K562 (cell line): ENCODE measurements at regions not wholly inside any gene's neighbourhood (a gene's known extent, or its start where the extent isn't known, plus 50 kb on each side); places are given as distances from the start of the nearest gene placed in this dataset.
A peak's percentile ranks its signal among the peaks of the same experiment; 100 is the strongest.

ENCODE experiments used
- ATAC-seq: fragments of 200-7000 bp; cut with Tn5 transposase; 3 replicates; pipeline ENCODE4 v1.9.1; 2020; ENCODE audit warnings: moderate library complexity
- BruUV-seq: library from RNA; stranded (reverse); fragments of 400-500 nt; replicated peaks from 2 replicates; lab custom pipeline; 2021; lab: Mats Ljungman, UMichigan
- CTCF ChIA-PET: fragments of 300-600 bp; formaldehyde crosslinking; extraction: SDS; loops from one replicate; lab custom pipeline; 2021; ENCODE audit warnings: low intra/inter-chr PET ratio; lab: Yijun Ruan, JAX
- POLR2A ChIA-PET: fragments of 300-600, 350-650 bp; sonication (Branson Sonifier 250); formaldehyde crosslinking; extraction: SDS; loops from one replicate; lab custom pipeline; 2021; ENCODE audit warnings: antibody characterized with exemption, inconsistent platforms; lab: Yijun Ruan, JAX
- DNase-seq, 4 experiments: peaks; one replicate each; pipeline versions ENCODE4 v3.0.0 to v3.0.0-alpha.2; 2011 to 2018; ENCODE audit warnings: low spot score in 3 of 4, mixed read lengths in 3 of 4; ENCODE audit errors: extremely low read depth in 1 of 4
- FAIRE-seq: peaks from 2 replicates; lab custom pipeline; 2011; peaks lifted over from hg19 to GRCh38; lab: Jason Lieb, UNC
- H2AFZ ChIP-seq: 2 replicates; pipeline ENCODE4 v1.6.0; 2011; ENCODE audit warnings: low read depth, low read length, control low read depth, inconsistent platforms
- H3K27ac ChIP-seq: fragments of 200-600 bp; 3 replicates; pipeline ENCODE4 v1.8.0; 2011; ENCODE audit warnings: low read depth, mild to moderate bottlenecking, control low read depth, inconsistent platforms, low read length, moderate library complexity, mixed read lengths; ENCODE audit errors: extremely low read depth
- H3K27me3 ChIP-seq, 2 experiments: fragments of 300-600 bp in 1 of 2; 2 replicates in 1 of 2; 3 replicates in 1 of 2; pipeline versions ENCODE4 v1.6.0 to v1.8.0; 2011; ENCODE audit warnings: inconsistent platforms in 2 of 2, low read length in 2 of 2, mild to moderate bottlenecking in 1 of 2, mixed read lengths in 1 of 2, moderate library complexity in 1 of 2; ENCODE audit not compliant: control insufficient read depth in 2 of 2, insufficient read depth in 2 of 2
- H3K36me3 ChIP-seq: fragments of 300-600 bp; 3 replicates; pipeline ENCODE4 v1.8.0; 2011; ENCODE audit warnings: mild to moderate bottlenecking, low read length, inconsistent platforms; ENCODE audit not compliant: control insufficient read depth, insufficient read depth
- H3K4me1 ChIP-seq, 2 experiments: fragments of 200-600 bp in 1 of 2; replicated peaks in 1 of 2; 2 replicates in 1 of 2; 3 replicates in 1 of 2; pipeline versions ENCODE4 v1.5.1 to v1.8.0; 2011; ENCODE audit warnings: inconsistent platforms in 2 of 2, low read length in 2 of 2, mild to moderate bottlenecking in 1 of 2, mixed read lengths in 1 of 2, moderate library complexity in 1 of 2; ENCODE audit not compliant: control insufficient read depth in 2 of 2, insufficient read depth in 2 of 2
- H3K4me2 ChIP-seq: 2 replicates; pipeline ENCODE4 v1.6.1; 2011; ENCODE audit warnings: low read length, control low read depth, inconsistent platforms, mixed read lengths; ENCODE audit not compliant: insufficient read depth
- H3K4me3 ChIP-seq: fragments of 200-600 bp; sonication (generic), shearing (Covaris generic); 2 replicates; pipeline ENCODE4 v1.5.1; 2016; ENCODE audit warnings: control low read depth, inconsistent platforms
- H3K79me2 ChIP-seq: fragments of 200-600 bp; 3 replicates; pipeline ENCODE4 v1.8.0; 2011; ENCODE audit warnings: low read length, inconsistent platforms; ENCODE audit not compliant: control insufficient read depth, insufficient read depth
- H3K9ac ChIP-seq, 2 experiments: 2 replicates each; pipeline versions ENCODE4 v1.6.0 to v1.6.1; 2011; ENCODE audit warnings: low read depth in 2 of 2, low read length in 2 of 2, control low read depth in 1 of 2, inconsistent platforms in 1 of 2, mild to moderate bottlenecking in 1 of 2, mixed read lengths in 1 of 2; ENCODE audit not compliant: insufficient read depth in 1 of 2
- H3K9me1 ChIP-seq: one replicate; pipeline ENCODE4 v1.6.0; 2011; ENCODE audit warnings: inconsistent platforms, mild to moderate bottlenecking, low read length, moderate library complexity; ENCODE audit not compliant: control insufficient read depth, insufficient read depth
- H3K9me3 ChIP-seq: replicated peaks from 2 replicates; pipeline ENCODE4 v1.5.1; 2011; ENCODE audit warnings: low read depth, low read length, inconsistent platforms; ENCODE audit not compliant: control insufficient read depth, insufficient read depth
- H4K20me1 ChIP-seq: replicated peaks from 2 replicates; pipeline ENCODE4 v1.6.1; 2011; ENCODE audit warnings: low read length, inconsistent platforms, mixed read lengths; ENCODE audit not compliant: control insufficient read depth, insufficient read depth
- THRAP3 ChIP-seq: fragments of 450-650 bp; IDR thresholded peaks from 2 replicates; pipeline ENCODE4 v1.6.1; 2016; ENCODE audit warnings: mild to moderate bottlenecking, inconsistent platforms, borderline replicate concordance
- WGBS: fragments of 100-300 bp; shearing (Covaris generic); methylation state at CpG from one replicate; pipeline ENCODE4 v1.1.6; 2016; ENCODE audit warnings: low coverage, mixed read lengths; ENCODE audit not compliant: insufficient coverage; ENCODE audit errors: missing lambda C conversion rate; 5-methylcytosine and 5-hydroxymethylcytosine counted together
- in situ Hi-C: fragments of 300-500 bp; cut with MboI; formaldehyde crosslinking; loops from 4 replicates; pipeline ENCODE4 v1.15.0; 2018; ENCODE audit warnings: inconsistent platforms, mixed read lengths
- intact Hi-C: fragments of 100-400 bp; cut with micrococcal nuclease; formaldehyde crosslinking; loops from 2 replicates; pipeline ENCODE4 v1.14.2; 2022
- TF ChIP-seq, protein P1 (sequence below): IDR thresholded peaks from 2 replicates; pipeline ENCODE4 v1.6.1; 2016; ENCODE audit warnings: missing genetic modification characterization, missing compliant biosample characterization
- TF ChIP-seq, protein P2 (sequence below): fragments of 450-650 bp; formaldehyde crosslinking; IDR thresholded peaks from 2 replicates; pipeline ENCODE4 v1.4.0; 2022; ENCODE audit warnings: missing genetic modification characterization

DNA sequence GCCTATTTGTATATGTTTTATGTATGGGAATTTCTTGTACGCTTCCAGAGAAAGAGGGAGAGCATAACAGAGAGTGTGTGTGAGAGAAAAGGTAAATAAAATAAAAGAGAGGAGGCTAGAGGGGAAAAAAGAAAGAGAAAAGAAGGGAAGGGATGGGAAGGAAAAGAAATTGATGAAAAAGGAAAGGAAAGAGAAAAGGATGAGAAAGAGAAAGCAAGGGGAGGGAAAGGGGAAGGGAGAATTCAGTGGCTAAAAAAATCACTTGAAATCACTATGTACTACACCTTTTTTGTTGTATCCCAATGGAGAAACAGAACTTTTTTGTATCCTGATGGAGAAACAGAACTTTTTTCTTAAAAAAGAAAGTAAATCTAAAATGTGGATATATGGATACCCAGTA lies 165.5 kb upstream of the MBNL1 start:
- intact Hi-C loops (no loop called here), in situ Hi-C loops (no loop called here)
- H3K4me3 ChIP-seq, result no peak overlapping the region
- ATAC-seq (no peak), FAIRE-seq (no peak), DNase-seq (no peak)
- H3K4me1 ChIP-seq, result peaks cover 0 to 20% of the 10 kb centered on the region in 2 experiments; a peak in 3 of 5 replicates
- no peak overlapping the region for H3K9ac ChIP-seq
- H3K9me1 ChIP-seq, result no peaks in the 10 kb centered on the region
- no peaks in the 10 kb centered on the region for H4K20me1 ChIP-seq
- no TSS peak for BruUV-seq
- peak overlapping the region; percentile 83 for H2AFZ ChIP-seq
- WGBS, result 79% methylated on average over 1 of the region's 1 CpG
- ChIA-PET CTCF (no interaction called here), POLR2A (no interaction called here)
- H3K27me3 ChIP-seq, result no peaks in the 10 kb centered on the region
- no peaks in the 10 kb centered on the region for H3K79me2 ChIP-seq
- no peak overlapping the region for H3K4me2 ChIP-seq
- H3K27ac ChIP-seq, result no peak overlapping the region
- H3K36me3 ChIP-seq, result no peaks in the 10 kb centered on the region
- TF ChIP-seq, protein P1, sequence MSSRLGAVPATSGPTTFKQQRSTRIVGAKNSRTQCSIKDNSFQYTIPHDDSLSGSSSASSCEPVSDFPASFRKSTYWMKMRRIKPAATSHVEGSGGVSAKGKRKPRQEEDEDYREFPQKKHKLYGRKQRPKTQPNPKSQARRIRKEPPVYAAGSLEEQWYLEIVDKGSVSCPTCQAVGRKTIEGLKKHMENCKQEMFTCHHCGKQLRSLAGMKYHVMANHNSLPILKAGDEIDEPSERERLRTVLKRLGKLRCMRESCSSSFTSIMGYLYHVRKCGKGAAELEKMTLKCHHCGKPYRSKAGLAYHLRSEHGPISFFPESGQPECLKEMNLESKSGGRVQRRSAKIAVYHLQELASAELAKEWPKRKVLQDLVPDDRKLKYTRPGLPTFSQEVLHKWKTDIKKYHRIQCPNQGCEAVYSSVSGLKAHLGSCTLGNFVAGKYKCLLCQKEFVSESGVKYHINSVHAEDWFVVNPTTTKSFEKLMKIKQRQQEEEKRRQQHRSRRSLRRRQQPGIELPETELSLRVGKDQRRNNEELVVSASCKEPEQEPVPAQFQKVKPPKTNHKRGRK (tag), result peak; percentile 90
- TF ChIP-seq, protein P2, sequence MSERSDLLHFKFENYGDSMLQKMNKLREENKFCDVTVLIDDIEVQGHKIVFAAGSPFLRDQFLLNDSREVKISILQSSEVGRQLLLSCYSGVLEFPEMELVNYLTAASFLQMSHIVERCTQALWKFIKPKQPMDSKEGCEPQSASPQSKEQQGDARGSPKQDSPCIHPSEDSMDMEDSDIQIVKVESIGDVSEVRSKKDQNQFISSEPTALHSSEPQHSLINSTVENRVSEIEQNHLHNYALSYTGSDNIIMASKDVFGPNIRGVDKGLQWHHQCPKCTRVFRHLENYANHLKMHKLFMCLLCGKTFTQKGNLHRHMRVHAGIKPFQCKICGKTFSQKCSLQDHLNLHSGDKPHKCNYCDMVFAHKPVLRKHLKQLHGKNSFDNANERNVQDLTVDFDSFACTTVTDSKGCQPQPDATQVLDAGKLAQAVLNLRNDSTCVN, result 0 out of 2 replicates have a peak, but pooled peaks have one; percentile 15
- no peak for TF ChIP-seq THRAP3
- H3K9me3 ChIP-seq, result no peaks in the 10 kb centered on the region
